Esophagus squamous epithelium (tissue), 4 donors: ENCODE measurements at regions not wholly inside any gene's neighbourhood (a gene's known extent, or its start where the extent isn't known, plus 50 kb on each side); places are given as distances from the start of the nearest gene placed in this dataset.

ENCODE experiments used
- CTCF ChIP-seq, 6 experiments: fragments of 450-650 bp in 4 of 6; fragments of 200-600 bp in 2 of 6; sonication (generic) in 2 of 6; IDR thresholded peaks; one replicate each; pipeline ENCODE4 v1.5.1; 2016 to 2019; ENCODE audit warnings: antibody characterized with exemption in 6 of 6, mild to moderate bottlenecking in 4 of 6, moderate library complexity in 4 of 6
- POLR2A ChIP-seq, 4 donors: fragments of 450-650 bp; IDR thresholded peaks; one replicate each; pipeline ENCODE4 v1.6.1; 2017; ENCODE audit warnings: antibody characterized with exemption in 4 of 4, mild to moderate bottlenecking in 4 of 4, moderate library complexity in 3 of 4

GRCh38 chr6:8953310-8953709 lies 518.0 kb upstream of the SLC35B3 start:
- TF ChIP-seq CTCF (IDR thresholded peaks at IDR 0.05) (no peak), POLR2A (IDR thresholded peaks at IDR 0.05) (no peak)
